PFSK-1 (cell line): ENCODE measurements at regions not wholly inside any gene's neighbourhood (a gene's known extent, or its start where the extent isn't known, plus 50 kb on each side); places are given as distances from the start of the nearest gene placed in this dataset.

ENCODE experiments used
- POLR2AphosphoS5 ChIP-seq: IDR thresholded peaks from 2 replicates; pipeline ENCODE4 v1.6.1; 2012; ENCODE audit warnings: low read depth, mild to moderate bottlenecking, control low read depth, low read length, moderate library complexity
- REST ChIP-seq, 2 experiments: IDR thresholded peaks; 2 replicates each; pipeline versions ENCODE4 v1.6.1 to v1.8.0; 2011 to 2012; ENCODE audit warnings: low read depth in 2 of 2, low read length in 2 of 2, control low read depth in 1 of 2, inconsistent platforms in 1 of 2, mild to moderate bottlenecking in 1 of 2, moderate library complexity in 1 of 2; ENCODE audit not compliant: insufficient read depth in 1 of 2
- SIN3A ChIP-seq: IDR thresholded peaks from 2 replicates; pipeline ENCODE4 v1.6.1; 2012; ENCODE audit warnings: mild to moderate bottlenecking, low read length, moderate library complexity, borderline replicate concordance; ENCODE audit not compliant: insufficient read depth

DNA sequence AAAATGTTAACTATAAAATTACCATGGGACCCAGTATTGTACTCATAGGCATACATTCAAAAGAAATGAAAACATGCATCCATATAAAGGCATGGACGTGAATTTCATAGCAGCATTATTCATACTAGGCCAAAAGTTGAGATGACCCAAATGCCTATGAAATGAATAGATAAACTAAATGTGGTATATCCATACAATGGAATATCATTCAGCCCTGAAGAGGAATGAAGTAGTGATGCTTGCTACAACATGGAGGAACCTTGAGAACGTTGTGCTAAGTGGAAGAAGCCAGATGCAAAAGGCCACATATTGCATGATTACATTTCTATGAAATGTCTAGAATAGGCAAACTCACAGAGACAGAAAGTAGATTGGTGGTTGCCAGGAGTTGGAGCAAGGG, 127.1 kb upstream of the IPO9 start:
- TF ChIP-seq SIN3A (no peak), REST (IDR thresholded peaks at IDR 0.05; ENCODE audit: insufficient read depth in 1 of 2, low read depth in 2 of 2, low read length in 2 of 2) (no peak), POLR2AphosphoS5 (no peak)
